ENCODE measurements at regions not wholly inside any gene's neighbourhood (a gene's known extent, or its start where the extent isn't known, plus 50 kb on each side); places are given as distances from the start of the nearest gene placed in this dataset.

DNA sequence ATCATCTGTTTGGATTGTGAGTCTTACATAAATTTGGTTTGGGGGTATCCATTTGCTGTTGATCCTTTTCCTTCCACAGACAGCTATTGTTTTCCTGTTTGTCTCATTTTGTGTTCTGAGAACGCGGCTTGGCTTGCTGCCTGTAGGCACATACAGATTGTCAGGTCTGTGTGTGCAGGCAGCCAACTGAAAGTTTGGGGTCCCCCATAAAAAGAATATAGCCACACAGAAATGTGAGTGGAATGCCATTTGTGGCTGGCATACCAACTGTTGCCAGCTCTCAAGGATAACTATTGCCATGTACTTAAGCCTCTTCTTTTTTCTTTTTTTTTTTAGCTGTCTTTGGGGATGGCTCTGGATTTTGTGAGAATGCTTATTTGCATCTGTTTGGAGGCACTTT, 1308.0 kb downstream of the ROBO1 start:
- TF ChIP-seq, protein P1, sequence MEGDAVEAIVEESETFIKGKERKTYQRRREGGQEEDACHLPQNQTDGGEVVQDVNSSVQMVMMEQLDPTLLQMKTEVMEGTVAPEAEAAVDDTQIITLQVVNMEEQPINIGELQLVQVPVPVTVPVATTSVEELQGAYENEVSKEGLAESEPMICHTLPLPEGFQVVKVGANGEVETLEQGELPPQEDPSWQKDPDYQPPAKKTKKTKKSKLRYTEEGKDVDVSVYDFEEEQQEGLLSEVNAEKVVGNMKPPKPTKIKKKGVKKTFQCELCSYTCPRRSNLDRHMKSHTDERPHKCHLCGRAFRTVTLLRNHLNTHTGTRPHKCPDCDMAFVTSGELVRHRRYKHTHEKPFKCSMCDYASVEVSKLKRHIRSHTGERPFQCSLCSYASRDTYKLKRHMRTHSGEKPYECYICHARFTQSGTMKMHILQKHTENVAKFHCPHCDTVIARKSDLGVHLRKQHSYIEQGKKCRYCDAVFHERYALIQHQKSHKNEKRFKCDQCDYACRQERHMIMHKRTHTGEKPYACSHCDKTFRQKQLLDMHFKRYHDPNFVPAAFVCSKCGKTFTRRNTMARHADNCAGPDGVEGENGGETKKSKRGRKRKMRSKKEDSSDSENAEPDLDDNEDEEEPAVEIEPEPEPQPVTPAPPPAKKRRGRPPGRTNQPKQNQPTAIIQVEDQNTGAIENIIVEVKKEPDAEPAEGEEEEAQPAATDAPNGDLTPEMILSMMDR (conservative IDR thresholded peaks at IDR 0.05; ENCODE audit: low read depth, low read length), result no peak
- no peak for DNase-seq (ENCODE audit: low read depth)
- no peak overlapping the region for H3K4me3 ChIP-seq (ENCODE audit: low read depth, low read length)

DNA sequence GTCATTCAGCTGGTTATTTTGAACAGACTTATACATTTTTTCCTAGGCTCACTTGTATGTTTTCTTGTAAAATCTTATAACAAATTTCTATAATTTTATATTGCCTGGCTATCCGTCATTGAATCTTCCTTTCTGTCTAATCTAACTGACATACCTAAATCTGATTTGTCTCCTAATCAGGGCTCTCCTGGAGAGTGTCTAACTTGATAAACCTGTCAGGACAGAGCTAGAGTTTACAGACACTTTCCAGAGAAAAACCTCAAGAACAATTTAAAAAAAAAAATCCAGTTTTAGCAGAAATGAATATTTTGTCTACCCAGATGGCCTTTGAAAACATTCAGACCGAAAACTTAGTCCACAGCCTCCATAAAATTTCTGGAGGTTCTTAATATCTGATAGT, 1305.8 kb downstream of the ROBO1 start:
- DNase-seq (ENCODE audit: low read depth), result no peak
- TF ChIP-seq, protein P1 (conservative IDR thresholded peaks at IDR 0.05; ENCODE audit: low read depth, low read length), result no peak
- H3K4me3 ChIP-seq (ENCODE audit: low read depth, low read length), result no peak overlapping the region

DNA sequence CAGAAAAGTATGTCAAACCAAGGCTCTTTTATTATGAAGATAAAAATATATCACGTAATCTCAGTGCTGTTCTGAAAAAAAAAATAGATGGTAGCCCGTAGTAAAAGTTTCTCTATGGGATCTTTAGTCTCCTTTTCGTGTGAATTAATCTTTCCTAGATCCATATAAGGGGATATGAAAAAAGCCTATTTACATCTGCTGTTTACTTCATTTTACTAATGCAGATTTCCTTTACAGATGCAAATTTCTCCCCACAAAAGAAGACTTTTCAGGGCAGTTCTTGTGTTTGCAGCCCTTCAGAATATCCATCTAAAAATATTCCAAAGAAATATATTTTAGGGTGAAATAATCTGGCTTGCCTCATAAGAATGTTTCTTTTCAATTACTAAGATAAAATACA, 1291.7 kb downstream of the ROBO1 start:
- H3K4me3 ChIP-seq (ENCODE audit: low read depth, low read length), result no peak overlapping the region
- DNase-seq (ENCODE audit: low read depth), result no peak
- TF ChIP-seq, protein P1 (conservative IDR thresholded peaks at IDR 0.05; ENCODE audit: low read depth, low read length), result no peak

DNA sequence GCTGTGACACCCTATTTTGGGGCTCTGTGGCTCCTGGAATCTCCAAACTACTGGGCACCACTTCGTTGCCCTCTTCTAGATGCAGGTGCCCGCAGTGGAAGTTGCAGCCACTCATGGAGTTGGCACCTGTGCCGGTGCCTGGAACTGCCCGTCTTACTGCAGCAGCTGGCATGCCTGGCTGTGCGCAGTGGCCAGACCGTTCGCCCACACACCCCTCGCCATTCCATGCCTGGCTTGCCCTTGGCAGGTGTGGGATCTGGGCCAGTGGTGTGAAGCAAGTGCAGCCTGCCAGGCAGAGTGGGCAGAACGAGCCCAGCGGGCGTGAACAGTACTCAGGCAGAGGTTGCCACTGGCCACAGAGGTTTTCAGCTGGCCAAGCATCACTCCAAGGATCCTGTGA, 1286.7 kb downstream of the ROBO1 start:
- TF ChIP-seq, protein P1 (conservative IDR thresholded peaks at IDR 0.05; ENCODE audit: low read depth, low read length), result no peak
- DNase-seq (ENCODE audit: low read depth), result no peak
- no peak overlapping the region for H3K4me3 ChIP-seq (ENCODE audit: low read depth, low read length)

DNA sequence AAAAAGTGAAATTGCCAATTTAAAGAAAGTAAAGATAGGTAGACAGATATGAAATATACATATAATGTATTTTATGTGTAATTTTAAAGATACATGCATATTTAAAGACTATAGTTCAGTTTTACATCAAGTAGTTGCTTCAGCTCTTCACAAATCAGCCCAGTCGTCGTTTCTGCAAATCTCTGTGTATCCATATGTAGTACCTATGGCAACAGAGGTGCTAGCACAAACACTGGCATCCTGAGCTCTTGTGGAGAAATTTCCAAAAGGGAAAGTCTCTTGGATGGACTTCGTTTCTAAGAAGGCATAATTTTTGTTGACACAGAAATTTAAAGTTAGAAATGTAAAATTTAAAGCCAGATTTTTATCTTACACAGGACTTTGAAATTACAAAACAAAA, 1284.7 kb downstream of the ROBO1 start:
- TF ChIP-seq, protein P1 (conservative IDR thresholded peaks at IDR 0.05; ENCODE audit: low read depth, low read length), result no peak
- DNase-seq (ENCODE audit: low read depth), result peak; percentile 9
- H3K4me3 ChIP-seq (ENCODE audit: low read depth, low read length), result no peak overlapping the region

DNA sequence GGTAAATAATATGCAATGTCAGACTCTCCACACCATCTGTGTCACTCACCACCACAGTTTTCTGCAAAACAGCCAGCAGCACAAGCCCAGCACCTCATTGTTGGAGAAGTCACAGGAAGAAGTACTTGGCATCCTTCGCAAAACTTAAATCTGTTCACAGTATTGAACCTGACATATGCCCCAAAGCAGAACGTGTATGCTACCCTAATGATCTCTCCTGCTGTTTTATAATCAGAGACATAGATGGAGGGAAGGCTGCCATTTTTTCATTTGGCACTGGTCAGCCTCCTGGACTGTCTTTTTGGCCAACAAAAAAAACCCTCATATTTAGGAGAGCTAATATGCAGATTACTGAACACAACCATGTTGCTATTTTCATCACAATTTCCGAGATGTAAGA, 1272.9 kb downstream of the ROBO1 start:
- no peak overlapping the region for H3K4me3 ChIP-seq (ENCODE audit: low read depth, low read length)
- TF ChIP-seq, protein P1 (conservative IDR thresholded peaks at IDR 0.05; ENCODE audit: low read depth, low read length), result no peak
- no peak for DNase-seq (ENCODE audit: low read depth)

DNA sequence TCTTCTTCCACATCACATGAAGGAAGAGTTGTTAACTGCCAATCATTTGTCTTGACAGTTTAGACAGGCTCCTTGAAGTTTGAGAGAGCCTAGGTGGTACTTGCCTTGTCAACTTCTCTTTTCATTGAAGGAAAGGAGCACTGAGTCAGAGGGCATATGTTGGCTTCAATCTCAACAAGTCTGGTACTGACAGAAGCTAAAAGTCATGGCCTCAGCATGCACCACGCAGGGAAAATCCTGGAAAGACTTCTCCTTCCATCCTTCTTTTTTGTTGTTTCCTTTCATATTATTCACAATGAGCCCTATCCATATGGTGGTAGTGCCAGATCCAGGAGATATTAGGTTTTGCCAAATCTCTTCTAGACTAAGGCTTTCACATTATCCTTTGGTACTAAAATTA, 1272.5 kb downstream of the ROBO1 start:
- no peak overlapping the region for H3K4me3 ChIP-seq (ENCODE audit: low read depth, low read length)
- no peak for DNase-seq (ENCODE audit: low read depth)
- TF ChIP-seq, protein P1 (conservative IDR thresholded peaks at IDR 0.05; ENCODE audit: low read depth, low read length), result no peak

Data from choroid plexus epithelial cell (primary cell).